ENCODE measurements at regions not wholly inside any gene's neighbourhood (a gene's known extent, or its start where the extent isn't known, plus 50 kb on each side); places are given as distances from the start of the nearest gene placed in this dataset.

- Histone ChIP-seq H3K4me2 (ENCODE audit: low read length) (no peak overlapping the region), H4K20me1 (ENCODE audit: insufficient read depth, low read length) (no peaks in the 10 kb centered on the region), H3K36me3 (ENCODE audit: insufficient read depth, low read length) (no peaks in the 10 kb centered on the region), H3K4me1 (ENCODE audit: insufficient read depth, low read length, poor library complexity, severe bottlenecking) (no peaks in the 10 kb centered on the region), H3K27ac (ENCODE audit: low read depth, low read length, poor library complexity, severe bottlenecking) (no peak overlapping the region), H3K4me3 (ENCODE audit: low read depth, low read length, poor library complexity, severe bottlenecking) (no peak overlapping the region), H3K9me2 (ENCODE audit: insufficient read depth, low read length) (no peaks in the 10 kb centered on the region), H3K9me3 (ENCODE audit: low read length) (no peaks in the 10 kb centered on the region), H3K79me2 (ENCODE audit: insufficient read depth, low read depth, low read length) (no peaks in the 10 kb centered on the region), H2AFZ (ENCODE audit: low read length) (no peak overlapping the region)
- BruUV-seq (replicated peaks), result no TSS peak
- intact Hi-C loops (cut with micrococcal nuclease; ENCODE audit: unreplicated experiment), result no loop called here
- ChIA-PET CTCF (ENCODE audit: unreplicated experiment) (no interaction called here), POLR2A (interaction anchor here (1.0 kb wide), 1 partner anchor 56 kb away, joined by 5 read pairs; no protein-coding TSS in a partner anchor)
- no peak for DNase-seq (ENCODE audit: low spot score)
- TF ChIP-seq CTCF (conservative IDR thresholded peaks at IDR 0.05; ENCODE audit: low read length), result no peak
- TF ChIP-seq EZH2phosphoT487 (IDR thresholded peaks at IDR 0.05; ENCODE audit: borderline replicate concordance, low read depth, low read length), result no peak
Measured at GRCh38 chr19:30634131-30634830, 262.1 kb downstream of the ZNF536 start.

- no peaks in the 10 kb centered on the region for H3K79me2 ChIP-seq (ENCODE audit: insufficient read depth, low read depth, low read length)
- TF ChIP-seq EZH2phosphoT487 (IDR thresholded peaks at IDR 0.05; ENCODE audit: borderline replicate concordance, low read depth, low read length) (no peak), CTCF (conservative IDR thresholded peaks at IDR 0.05; ENCODE audit: low read length) (no peak)
- no peaks in the 10 kb centered on the region for H4K20me1 ChIP-seq (ENCODE audit: insufficient read depth, low read length)
- H3K9me2 ChIP-seq (ENCODE audit: insufficient read depth, low read length), result no peaks in the 10 kb centered on the region
- ChIA-PET CTCF (ENCODE audit: unreplicated experiment) (no interaction called here), POLR2A (no interaction called here)
- no peaks in the 10 kb centered on the region for H3K9me3 ChIP-seq (ENCODE audit: low read length)
- H3K4me2 ChIP-seq (ENCODE audit: low read length), result no peak overlapping the region
- DNase-seq (ENCODE audit: low spot score), result no peak
- no peaks in the 10 kb centered on the region for H3K36me3 ChIP-seq (ENCODE audit: insufficient read depth, low read length)
- H3K4me1 ChIP-seq (ENCODE audit: insufficient read depth, low read length, poor library complexity, severe bottlenecking), result no peaks in the 10 kb centered on the region
- no peak overlapping the region for H3K27ac ChIP-seq (ENCODE audit: low read depth, low read length, poor library complexity, severe bottlenecking)
- BruUV-seq (replicated peaks), result no TSS peak
- no peak overlapping the region for H3K4me3 ChIP-seq (ENCODE audit: low read depth, low read length, poor library complexity, severe bottlenecking)
- no peak overlapping the region for H2AFZ ChIP-seq (ENCODE audit: low read length)
- intact Hi-C loops (cut with micrococcal nuclease; ENCODE audit: unreplicated experiment), result no loop called here
Measured at GRCh38 chr19:30631033-30631370, 258.8 kb downstream of the ZNF536 start.

- no peaks in the 10 kb centered on the region for H3K9me3 ChIP-seq (ENCODE audit: low read length)
- H3K4me1 ChIP-seq (ENCODE audit: insufficient read depth, low read length, poor library complexity, severe bottlenecking), result no peaks in the 10 kb centered on the region
- H4K20me1 ChIP-seq (ENCODE audit: insufficient read depth, low read length), result no peaks in the 10 kb centered on the region
- H3K4me2 ChIP-seq (ENCODE audit: low read length), result no peak overlapping the region
- POLR2A ChIA-PET, result no interaction called here
- intact Hi-C loops (cut with micrococcal nuclease; ENCODE audit: unreplicated experiment), result no loop called here
- no peaks in the 10 kb centered on the region for H3K79me2 ChIP-seq (ENCODE audit: insufficient read depth, low read depth, low read length)
- no peaks in the 10 kb centered on the region for H3K9me2 ChIP-seq (ENCODE audit: insufficient read depth, low read length)
- no peaks in the 10 kb centered on the region for H3K36me3 ChIP-seq (ENCODE audit: insufficient read depth, low read length)
- BruUV-seq (replicated peaks), result no TSS peak
- H2AFZ ChIP-seq (ENCODE audit: low read length), result no peak overlapping the region
- no peak overlapping the region for H3K27ac ChIP-seq (ENCODE audit: low read depth, low read length, poor library complexity, severe bottlenecking)
- DNase-seq (ENCODE audit: low spot score), result no peak
- TF ChIP-seq EZH2phosphoT487 (IDR thresholded peaks at IDR 0.05; ENCODE audit: borderline replicate concordance, low read depth, low read length), result no peak
- no peak for TF ChIP-seq CTCF (conservative IDR thresholded peaks at IDR 0.05; ENCODE audit: low read length)
- CTCF ChIA-PET (ENCODE audit: unreplicated experiment), result no interaction called here
- no peak overlapping the region for H3K4me3 ChIP-seq (ENCODE audit: low read depth, low read length, poor library complexity, severe bottlenecking)
Measured at GRCh38 chr19:30630289-30631032, 258.3 kb downstream of the ZNF536 start.
